ENCODE measurements at regions not wholly inside any gene's neighbourhood (a gene's known extent, or its start where the extent isn't known, plus 50 kb on each side); places are given as distances from the start of the nearest gene placed in this dataset.

DNA sequence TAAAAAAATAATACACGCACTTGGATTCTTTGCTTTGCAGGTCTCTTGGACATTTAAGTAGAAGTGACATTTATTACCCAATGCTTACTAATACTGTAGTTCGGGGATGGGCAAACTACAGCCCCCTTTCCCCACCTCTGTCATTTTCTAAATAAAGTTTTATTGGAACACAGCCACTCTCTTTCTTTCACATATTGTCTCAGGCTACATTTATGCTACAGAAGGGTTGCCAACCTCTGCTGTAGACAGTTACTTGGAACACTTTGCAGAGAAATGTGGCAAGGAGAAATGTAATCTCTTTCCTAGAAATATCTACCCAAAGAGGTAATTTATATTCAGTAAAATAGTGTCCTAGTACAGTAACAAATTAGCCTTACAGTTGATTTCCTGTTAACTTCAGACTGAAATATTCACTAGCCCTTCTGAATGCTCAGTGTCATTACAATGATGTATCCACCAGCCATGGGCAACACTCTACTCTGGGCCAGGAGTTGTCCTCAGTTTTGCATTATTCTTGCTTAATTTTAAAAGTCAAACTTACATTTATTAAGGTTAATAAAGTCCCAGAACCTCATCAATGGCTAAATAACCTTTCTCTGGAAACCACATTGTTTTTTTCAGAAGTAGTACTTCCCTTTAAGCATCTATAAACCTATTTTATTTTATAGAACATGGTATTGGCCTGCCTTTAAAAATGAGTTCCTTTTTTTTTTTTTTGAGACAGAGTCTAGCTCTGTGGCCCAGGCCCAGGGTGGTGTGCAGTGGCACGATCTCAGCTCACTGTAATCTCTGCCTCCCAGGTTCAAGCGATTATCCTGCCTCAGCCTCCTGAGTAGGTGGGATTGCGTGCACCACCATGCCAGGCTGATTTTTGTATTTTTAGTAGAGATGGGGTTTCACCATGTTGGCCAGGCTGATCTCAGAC is 269.6 kb upstream of the AMIGO2 start:
- TF ChIP-seq, protein P1, sequence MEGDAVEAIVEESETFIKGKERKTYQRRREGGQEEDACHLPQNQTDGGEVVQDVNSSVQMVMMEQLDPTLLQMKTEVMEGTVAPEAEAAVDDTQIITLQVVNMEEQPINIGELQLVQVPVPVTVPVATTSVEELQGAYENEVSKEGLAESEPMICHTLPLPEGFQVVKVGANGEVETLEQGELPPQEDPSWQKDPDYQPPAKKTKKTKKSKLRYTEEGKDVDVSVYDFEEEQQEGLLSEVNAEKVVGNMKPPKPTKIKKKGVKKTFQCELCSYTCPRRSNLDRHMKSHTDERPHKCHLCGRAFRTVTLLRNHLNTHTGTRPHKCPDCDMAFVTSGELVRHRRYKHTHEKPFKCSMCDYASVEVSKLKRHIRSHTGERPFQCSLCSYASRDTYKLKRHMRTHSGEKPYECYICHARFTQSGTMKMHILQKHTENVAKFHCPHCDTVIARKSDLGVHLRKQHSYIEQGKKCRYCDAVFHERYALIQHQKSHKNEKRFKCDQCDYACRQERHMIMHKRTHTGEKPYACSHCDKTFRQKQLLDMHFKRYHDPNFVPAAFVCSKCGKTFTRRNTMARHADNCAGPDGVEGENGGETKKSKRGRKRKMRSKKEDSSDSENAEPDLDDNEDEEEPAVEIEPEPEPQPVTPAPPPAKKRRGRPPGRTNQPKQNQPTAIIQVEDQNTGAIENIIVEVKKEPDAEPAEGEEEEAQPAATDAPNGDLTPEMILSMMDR (IDR thresholded peaks at IDR 0.05; ENCODE audit: low read depth, low read length, missing input control): no peak
- TF ChIP-seq SP1 (IDR thresholded peaks at IDR 0.05) (no peak), RAD21 (IDR thresholded peaks at IDR 0.05) (no peak), TAF1 (conservative IDR thresholded peaks at IDR 0.05) (no peak), GABPA (IDR thresholded peaks at IDR 0.05 in 1 of 2, conservative IDR thresholded peaks at IDR 0.05 in 1 of 2) (no peak), JUND (IDR thresholded peaks at IDR 0.05) (no peak), HNF4G (IDR thresholded peaks at IDR 0.05) (no peak), FOXA1 (IDR thresholded peaks at IDR 0.05) (no peak), HNF4A (conservative IDR thresholded peaks at IDR 0.05) (no peak), YY1 (IDR thresholded peaks at IDR 0.05) (no peak), EGR1 (IDR thresholded peaks at IDR 0.05; ENCODE audit: low read depth in 2 of 2) (no peak)
- TF ChIP-seq, protein P2, sequence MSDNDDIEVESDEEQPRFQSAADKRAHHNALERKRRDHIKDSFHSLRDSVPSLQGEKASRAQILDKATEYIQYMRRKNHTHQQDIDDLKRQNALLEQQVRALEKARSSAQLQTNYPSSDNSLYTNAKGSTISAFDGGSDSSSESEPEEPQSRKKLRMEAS (IDR thresholded peaks at IDR 0.05): no peak
- TF ChIP-seq, protein P3, sequence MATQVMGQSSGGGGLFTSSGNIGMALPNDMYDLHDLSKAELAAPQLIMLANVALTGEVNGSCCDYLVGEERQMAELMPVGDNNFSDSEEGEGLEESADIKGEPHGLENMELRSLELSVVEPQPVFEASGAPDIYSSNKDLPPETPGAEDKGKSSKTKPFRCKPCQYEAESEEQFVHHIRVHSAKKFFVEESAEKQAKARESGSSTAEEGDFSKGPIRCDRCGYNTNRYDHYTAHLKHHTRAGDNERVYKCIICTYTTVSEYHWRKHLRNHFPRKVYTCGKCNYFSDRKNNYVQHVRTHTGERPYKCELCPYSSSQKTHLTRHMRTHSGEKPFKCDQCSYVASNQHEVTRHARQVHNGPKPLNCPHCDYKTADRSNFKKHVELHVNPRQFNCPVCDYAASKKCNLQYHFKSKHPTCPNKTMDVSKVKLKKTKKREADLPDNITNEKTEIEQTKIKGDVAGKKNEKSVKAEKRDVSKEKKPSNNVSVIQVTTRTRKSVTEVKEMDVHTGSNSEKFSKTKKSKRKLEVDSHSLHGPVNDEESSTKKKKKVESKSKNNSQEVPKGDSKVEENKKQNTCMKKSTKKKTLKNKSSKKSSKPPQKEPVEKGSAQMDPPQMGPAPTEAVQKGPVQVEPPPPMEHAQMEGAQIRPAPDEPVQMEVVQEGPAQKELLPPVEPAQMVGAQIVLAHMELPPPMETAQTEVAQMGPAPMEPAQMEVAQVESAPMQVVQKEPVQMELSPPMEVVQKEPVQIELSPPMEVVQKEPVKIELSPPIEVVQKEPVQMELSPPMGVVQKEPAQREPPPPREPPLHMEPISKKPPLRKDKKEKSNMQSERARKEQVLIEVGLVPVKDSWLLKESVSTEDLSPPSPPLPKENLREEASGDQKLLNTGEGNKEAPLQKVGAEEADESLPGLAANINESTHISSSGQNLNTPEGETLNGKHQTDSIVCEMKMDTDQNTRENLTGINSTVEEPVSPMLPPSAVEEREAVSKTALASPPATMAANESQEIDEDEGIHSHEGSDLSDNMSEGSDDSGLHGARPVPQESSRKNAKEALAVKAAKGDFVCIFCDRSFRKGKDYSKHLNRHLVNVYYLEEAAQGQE (IDR thresholded peaks at IDR 0.05): no peak
- TF ChIP-seq, protein P4, sequence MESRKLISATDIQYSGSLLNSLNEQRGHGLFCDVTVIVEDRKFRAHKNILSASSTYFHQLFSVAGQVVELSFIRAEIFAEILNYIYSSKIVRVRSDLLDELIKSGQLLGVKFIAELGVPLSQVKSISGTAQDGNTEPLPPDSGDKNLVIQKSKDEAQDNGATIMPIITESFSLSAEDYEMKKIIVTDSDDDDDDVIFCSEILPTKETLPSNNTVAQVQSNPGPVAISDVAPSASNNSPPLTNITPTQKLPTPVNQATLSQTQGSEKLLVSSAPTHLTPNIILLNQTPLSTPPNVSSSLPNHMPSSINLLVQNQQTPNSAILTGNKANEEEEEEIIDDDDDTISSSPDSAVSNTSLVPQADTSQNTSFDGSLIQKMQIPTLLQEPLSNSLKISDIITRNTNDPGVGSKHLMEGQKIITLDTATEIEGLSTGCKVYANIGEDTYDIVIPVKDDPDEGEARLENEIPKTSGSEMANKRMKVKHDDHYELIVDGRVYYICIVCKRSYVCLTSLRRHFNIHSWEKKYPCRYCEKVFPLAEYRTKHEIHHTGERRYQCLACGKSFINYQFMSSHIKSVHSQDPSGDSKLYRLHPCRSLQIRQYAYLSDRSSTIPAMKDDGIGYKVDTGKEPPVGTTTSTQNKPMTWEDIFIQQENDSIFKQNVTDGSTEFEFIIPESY (IDR thresholded peaks at IDR 0.05): no peak
